ENCODE measurements at regions not wholly inside any gene's neighbourhood (a gene's known extent, or its start where the extent isn't known, plus 50 kb on each side); places are given as distances from the start of the nearest gene placed in this dataset.
"Not testable (repeated sequence)": the region's sequence is repeated elsewhere in the genome, so short reads cannot be mapped to it uniquely, and the experiment has no call there.

DNA sequence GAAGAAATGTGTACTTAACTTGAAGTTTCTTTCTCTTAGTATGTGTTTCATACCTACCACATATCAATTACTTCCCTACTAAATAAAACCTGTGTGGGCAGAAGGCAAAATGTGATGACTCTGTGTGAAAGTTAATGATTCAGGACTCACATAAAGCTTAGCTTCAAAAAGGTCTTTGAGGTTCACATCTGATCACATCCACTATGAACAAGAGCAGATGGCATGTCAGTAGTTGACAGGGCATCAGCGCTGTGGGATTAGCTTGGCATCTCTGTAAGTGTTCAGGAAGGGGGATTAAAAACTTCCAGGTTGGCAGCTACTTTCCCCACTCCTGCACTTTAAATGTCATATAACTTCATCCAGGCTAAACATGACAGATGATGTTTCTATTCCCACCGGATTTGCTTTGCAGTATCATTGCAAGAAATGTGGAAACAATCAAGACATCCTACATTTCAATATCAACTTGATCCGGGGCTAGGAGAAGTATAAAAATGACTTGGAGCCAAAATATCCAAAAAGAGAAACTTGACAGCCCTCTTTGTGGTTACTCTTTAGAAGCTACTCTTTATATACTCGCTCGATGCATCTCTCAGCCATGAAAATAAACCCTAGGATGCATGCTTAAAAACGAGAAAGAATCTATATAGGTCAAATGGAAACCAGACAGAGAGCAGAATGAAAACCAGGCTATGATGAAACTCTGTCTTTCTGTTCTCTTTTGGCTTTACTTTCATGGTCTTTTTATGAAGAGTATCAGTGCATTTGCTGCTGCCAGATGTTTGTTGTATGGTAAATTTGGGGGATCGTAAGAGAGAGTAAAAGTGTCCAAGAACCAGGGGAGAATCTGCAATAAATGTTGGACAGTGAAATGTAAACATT is 273.1 kb upstream of the ALCAM start:
- no peak for DNase-seq

DNA sequence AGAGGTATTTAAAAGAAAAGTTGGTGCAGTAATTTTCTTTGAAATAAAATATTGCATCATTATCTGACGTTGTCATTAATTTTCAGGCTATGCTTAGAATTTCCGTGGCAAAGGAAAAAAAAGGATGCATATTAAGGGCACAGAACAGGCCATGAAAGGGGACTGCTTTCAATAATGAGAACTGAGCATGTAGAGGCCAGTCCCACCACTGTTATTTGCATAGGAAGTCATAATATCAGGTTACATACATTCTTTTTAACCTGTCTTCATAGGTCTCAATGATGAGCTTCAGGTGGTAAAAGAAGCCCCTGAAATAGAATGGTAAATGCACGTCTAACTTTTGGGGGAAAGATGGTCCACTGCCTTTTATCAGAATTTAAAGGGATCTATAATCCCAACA is 272.1 kb upstream of the ALCAM start:
- DNase-seq = no peak

DNA sequence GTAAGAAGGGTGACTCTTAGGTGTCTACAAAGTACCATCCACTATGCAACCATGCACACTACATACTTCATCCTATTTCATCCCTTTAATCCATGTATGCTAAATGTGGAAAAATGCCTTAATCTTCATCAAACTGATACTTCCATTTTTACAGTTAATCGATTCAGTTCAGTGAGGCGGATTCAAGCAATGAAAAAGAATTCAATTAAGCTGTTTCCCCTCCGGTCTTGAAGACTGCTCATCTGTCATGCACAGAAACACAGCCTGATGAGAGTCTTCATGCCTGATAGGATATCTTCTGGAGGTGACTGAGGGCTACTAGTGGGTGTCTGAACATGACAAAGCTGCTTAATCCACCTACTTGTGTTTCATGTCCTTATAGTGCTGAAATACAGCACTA is 270.6 kb upstream of the ALCAM start:
- DNase-seq = no peak

DNA sequence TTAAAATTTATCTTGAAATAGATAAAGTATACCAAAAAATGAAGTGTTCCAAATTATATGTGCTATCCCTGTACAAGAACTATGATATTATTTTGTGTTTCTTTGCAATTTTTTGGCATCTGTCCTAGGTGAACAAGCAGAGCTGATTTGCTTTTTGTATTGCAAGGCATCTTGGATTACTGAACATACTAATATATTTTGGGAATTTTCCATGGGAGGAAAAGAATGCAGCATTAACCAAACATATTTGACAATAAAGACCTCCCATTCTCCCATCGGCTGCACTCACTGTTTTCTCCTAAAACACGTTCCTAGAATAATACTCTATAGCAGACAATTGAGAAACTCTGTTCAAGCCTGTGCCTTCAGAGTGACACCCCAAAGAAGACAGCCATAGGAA is 265.1 kb upstream of the ALCAM start:
- no peak for DNase-seq

DNA sequence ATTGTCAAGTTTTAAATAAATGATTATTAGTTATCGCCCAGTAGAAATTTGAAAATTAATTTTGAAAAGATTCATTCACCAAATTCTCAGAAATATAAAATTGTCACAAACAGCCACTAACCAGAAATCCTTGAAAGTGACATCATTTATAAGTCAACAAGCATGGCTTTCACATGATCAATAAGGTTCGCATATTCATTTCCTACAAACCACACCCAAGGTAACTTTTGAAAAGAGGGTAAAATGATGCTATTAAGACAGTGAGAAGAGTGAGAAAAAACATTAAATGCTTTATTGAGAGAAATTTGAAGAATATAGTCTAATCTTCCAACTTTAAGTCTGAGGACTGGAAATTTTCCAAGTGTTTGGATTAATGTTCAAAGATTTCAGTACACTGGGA is 263.6 kb upstream of the ALCAM start:
- no peak for DNase-seq

DNA sequence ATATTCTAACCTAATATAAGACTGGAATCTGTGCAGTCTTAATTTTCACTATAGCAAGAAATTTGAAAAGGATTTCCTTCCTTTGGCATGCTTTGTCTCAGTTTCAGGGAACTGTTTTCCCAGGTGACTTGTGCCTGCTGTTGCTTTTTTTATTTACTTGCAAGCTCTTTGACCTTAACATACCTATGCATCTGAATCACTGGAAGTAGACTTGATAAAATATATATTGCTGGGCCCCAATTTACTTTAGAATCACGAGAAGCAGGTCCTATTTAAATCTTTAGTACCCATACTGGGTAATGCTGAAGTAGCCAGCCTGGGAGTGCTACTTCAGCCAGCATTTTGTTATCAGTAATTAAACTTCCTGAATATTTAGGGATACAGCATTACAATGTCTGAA is 257.9 kb upstream of the ALCAM start:
- DNase-seq = no peak

DNA sequence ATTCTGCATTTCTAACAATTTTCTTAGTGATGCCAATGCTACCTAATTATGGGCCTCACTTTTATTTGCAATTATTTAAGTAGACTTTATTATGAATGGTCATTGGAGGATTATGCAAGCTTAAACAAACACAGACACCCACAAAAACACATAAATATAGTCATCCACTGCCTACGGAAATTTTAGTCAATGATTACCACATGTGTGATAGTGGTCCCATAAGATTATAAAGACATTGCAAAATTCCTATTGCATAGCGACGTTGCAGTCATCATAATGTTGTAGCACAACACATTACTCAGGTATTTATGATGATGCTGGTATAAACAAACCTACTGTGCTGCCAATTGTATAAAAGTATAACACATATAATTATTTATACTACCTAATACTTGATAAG is 247.8 kb upstream of the ALCAM start:
- peak; percentile 3 to 64 (median 16) for DNase-seq

DNA sequence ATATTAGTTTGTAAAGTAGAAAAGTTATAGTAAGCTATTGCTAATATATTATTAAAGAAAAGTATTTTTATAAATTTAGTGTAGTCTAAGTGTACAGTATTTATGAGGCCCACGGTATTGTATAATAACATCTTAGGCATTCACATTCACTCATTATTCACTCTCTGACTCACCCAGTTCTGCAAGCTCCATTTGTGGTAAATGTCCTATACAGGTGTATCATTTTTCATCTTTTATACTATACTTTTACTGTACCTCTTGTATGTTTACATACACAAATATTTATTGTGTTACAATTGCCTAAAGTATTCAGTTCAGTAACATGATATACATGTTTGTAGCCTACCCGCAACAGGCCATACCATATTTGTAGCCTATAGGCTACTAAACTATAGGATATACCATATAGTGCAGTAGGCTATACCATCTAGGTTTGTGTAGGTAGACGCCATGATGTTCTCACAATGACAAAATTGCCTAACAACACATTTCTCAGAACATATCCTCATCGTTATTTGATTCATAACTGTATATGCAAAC is 246.8 kb upstream of the ALCAM start:
- DNase-seq = no peak

DNA sequence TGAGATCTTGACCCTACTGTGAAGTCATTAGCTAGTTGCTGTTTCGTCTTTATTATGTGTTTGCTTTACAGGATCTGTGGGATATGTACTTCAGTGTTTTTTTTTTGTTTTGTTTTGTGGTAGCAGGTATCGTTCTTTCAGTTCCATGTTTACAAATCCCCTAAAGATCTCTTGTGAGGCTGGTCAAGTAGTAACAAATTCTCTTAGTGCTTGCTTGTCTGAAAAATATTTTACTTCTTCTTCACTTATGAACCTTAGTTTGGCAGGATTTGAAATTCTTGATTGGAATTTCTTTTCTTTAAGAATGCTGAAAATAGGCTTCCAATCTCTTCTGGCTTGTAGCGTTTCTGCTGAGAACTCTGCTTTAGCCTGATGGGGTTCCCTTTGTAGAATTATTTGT is 235.8 kb upstream of the ALCAM start:
- DNase-seq = no peak

DNA sequence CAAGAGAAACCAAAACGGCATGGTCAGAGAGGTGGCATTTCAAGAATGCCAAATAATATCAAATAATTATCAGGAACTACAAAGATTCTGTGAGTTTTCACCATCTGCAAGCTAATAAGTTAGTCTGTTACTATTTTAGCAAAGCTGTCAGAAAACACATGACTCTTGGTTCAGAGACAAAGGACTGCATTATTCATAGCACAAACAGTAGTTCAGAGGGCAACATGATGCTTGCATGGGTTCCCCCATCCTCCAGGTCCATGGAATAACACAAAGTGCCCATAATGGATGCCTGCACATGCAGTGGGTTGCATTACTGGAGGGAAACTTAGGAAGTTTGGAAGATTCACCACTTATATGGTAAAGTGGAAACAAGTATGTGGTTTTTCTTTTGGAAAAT is 228.8 kb upstream of the ALCAM start:
- no peak for DNase-seq

DNA sequence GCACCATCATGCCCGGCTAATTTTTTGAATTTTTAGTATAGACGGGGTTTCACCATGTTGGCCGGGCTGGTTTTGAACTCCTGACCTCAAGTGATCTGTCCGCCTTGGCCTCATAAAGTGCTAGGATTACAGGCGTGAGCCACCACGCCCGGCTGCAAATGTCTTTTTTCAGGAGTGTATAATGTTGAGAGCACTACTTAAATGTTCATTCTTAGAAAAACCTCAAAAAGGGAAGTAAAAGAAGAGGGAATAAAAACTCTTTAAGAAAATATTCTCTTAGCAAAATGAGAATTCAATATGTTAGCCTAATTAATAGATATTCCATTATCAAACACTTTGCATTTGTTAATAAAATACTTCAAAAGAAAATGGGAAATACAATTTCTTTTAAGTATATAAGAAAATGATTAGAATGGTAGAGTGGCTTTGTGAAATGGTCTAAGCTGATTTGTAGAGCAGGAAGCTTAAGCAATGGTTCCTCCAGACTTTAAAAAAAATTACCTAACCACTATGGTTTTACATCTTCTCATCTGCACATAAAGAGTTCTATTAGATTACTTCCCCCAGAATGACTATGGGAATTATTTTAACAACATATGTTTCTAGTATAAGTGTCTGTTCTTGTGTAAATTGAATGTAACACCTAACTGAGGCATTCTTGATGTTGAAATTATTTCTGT is 226.7 kb upstream of the ALCAM start:
- DNase-seq = peak in 2 of 3 donors; percentile 27 to 53

DNA sequence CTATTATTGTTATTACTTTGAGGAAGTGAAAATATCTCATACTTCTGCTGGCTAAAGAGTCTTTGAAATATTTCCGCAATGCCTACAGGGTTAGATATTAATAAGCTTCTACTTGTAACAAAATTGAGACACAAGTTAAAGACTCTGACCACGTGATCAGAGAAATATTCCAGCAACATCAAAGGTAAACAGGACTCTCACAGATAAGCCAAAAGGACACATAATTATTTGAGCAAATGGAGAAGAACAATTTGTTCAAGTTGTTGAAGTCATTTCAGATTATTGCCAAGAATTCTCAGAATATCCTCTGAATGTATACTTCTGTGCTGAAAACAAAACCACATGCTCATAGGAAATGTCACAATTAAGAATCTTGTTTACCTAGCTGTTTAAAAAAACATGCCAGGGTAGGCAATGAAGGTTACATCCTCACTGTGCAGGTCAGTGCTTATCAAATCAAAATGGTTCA is 225.8 kb upstream of the ALCAM start:
- DNase-seq = no peak

DNA sequence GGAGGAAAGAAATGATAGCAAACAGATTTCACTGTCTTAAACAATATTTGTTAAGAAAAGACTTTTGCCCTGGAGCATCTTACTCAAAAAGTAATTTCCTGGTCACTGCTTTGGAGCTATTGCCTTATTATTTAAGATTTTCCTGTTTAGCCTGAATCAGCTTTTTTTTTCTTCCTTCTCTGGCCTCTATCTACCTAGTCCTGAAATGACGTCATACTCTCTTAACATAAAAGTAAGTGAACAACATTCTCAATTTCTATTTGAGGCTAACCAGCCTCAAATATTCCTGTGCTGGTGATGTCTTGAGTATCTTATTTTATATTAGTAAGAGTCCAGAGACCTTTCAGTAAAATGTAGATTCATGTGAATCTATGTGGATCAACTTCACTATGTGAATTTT is 221.9 kb upstream of the ALCAM start:
- no peak for DNase-seq

DNA sequence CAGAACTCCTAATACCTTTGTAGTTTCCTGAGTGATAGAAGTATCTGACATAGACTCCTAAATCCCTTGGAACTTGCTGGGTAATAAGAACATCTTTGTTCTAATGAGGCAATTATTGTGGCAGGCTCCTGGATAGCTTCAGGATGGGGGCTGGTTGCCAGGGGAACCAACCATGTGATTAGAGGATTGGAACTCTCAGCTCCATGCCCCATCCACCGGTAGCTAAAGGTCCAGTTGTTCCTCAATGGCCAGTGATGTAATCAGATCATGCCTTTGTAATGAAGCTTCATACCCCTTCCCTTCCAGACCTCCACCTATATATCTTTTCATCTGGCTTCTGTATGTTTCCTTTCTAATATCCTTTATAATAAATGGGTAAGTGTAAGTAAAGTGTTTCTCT is 221.2 kb upstream of the ALCAM start:
- no peak for DNase-seq

DNA sequence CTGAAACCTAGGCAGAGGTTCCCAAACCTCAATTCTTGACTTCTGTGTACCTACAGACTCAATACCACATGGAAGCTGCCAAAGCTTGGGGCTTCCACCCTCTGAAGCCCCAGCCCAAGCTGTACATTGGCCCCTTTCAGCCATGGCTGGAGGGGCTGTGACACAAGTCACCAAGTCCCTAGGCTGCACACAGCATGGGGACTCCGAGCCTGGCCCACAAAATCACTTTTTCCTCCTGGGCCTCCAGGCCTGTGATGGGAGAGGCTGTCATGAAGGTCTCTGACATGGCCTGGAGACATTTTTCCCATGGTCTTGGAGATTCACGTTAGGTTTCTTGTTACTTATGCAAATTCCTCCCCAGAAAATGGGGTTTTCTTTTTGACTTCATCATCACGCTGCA is 217.5 kb upstream of the ALCAM start:
- DNase-seq = not testable (repeated sequence)

DNA sequence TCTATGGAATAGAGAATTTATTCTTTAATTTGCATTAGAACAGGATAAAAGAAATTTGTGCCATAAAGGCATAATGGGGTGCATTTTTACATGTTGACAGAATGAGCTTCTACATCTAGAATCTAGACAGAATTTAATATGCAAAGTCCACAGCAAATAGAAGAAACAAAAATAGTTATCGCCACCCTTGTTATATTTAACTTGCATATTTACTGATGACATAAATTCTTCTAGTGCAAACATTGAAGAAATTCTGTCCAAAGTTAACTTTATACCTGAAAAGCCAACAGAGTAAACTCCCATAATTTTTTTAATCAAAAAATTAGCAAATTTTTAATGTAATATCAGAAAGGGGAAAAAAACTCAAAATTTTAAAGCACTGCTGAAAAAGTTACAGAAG is 213.7 kb upstream of the ALCAM start:
- no peak for DNase-seq

DNA sequence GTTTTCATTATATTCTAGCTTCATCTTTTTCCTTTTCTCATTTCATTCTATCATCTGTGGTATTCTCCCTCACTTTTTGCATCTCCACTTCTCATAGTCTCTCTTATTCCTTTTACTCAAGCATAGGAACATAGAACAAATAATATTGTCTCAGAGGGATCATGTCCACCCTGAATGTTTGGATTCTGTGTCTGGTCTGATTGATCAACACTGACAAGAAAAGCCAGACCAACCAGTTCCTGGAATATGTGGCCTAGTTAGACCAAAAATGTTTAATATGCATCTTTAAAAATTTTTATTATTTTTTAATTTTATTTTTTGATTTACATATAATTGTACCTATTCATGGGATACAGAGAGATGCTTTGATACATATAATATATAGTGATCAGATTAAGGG is 212.0 kb upstream of the ALCAM start:
- no peak for DNase-seq

DNA sequence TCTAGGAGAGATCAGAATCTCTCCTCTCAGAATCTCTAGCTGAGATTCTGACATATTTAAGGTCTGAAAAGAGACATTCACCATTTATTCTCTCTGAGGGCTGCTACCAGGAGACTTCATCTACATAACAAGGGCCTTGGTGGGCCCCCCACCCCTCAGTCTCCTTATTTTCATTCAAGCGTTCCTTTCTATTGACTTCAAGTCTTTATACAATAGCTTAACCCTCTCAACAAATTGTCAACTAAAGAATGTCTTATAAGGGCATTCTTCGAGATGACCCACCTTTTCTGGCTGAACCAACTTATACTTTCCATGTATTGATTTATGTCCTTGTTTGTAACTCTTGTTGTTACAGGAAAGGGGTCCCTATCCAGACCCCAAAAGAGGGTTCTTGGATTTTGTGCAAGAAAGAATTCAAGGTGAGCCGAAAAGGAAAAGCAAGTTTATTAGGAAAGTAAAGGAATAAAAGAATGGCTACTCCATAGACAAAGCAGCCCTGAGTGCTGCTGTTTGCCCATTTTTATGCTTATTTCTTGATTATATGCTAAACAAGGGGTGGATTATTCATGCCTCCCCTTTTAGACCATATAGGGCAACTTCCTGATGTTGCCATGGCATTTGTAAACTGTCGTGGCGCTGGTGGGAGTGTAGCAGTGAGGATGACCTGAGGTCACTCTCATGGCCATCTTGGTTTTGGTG is 209.5 kb upstream of the ALCAM start:
- DNase-seq = no peak

DNA sequence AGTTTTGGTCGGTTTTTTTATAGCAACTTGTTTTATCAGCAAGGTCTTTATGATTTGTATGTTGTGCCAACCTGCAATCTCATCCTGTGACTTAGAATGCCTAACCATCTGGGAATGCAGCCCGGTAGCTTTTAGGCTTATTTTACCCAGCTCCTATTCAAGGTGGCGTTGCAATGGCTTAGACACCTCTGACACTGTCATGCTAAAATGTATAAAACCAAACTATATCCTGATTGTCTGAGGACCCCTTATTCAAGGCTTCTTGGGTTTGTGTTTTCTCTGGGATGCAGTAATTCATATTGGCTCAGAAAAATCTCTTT is 209.0 kb upstream of the ALCAM start:
- no peak for DNase-seq

DNA sequence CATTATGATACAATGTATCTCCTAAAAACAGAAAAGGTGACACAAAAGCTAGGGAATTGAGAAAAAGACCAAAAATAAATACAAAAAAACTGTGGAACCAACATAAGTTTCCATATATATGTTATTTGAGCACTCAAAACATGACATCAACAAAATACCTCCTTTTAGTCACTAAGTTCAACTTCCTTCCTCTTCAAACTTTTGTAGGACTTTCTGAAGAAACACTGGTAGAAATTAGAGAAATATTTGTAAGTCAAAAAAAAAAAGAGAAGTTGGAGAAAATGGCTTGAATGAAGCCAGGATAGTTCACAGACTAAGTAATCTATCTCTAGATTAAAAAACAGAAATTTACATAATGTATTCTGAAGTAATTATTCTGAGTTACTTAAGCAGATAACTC is 208.4 kb upstream of the ALCAM start:
- DNase-seq = peak; percentile 23 to 88 (median 80)

DNA sequence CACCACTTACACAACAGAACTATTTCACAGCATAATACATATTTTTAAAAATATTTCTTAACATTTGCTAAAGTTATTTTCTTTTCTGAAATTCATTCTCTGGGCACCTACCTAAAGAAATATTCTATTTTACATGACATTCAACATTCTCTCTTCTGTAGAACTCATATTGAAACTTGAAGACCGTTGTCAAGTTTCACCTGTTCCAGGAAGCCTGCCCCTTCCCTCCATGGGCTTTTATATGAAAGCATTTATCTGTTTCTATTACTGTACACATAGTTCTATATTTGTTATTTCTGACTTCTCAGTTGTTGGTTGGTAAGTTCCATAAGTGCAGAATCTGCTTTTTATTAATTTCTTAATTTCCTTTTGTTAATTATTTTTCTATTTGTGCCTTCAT is 204.3 kb upstream of the ALCAM start:
- DNase-seq = no peak

DNA sequence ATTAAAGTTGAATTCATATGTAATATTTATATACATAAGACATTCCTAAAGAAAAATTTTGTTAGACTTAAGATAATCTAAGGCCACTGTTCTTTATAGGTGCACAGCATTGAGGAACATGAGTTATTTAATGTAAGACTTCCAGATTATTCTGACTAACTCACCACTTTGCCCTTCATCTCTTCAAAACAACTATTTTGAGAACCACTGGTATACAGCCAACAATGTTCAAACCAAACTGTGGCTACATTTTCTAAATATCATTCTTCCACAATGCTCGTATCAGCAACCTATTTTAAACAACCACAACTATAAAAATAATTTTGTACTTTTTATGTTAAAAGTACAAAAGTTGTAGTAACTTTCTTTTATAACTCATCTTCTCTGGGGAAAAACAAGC is 199.8 kb upstream of the ALCAM start:
- DNase-seq = no peak

DNA sequence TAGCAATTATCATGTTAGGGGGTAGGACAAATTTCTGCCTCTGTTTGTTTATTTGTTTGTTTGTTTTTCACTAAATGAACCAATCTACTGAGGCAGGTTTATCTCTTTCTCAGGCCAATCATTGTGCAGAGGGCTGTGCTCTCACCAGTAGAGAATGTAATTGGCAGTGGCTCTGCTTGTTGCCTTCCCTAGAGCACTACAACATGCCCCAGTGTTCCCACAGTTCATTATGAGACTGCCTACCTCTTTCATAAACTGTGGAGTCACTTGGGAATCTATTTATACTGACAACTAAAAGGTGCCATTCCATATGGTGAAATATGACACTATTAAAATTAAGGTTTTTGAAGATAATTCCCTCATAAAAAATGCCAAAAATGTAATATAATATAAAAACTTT is 196.3 kb upstream of the ALCAM start:
- no peak for DNase-seq

Data from suppressor macrophage treated with lipopolysaccharide for 1 hour (primary cell).